Activated CD8-positive, alpha-beta T cell treated with anti-CD3 and anti-CD28 coated beads for 36 hours (primary cell): ENCODE measurements at regions not wholly inside any gene's neighbourhood (a gene's known extent, or its start where the extent isn't known, plus 50 kb on each side); places are given as distances from the start of the nearest gene placed in this dataset.

ENCODE experiments used
- ATAC-seq: fragments of 200-7000 bp; cut with Tn5 transposase; one replicate; pipeline ENCODE4 v1.10.0; 2021; ENCODE audit warnings: mild to moderate bottlenecking, moderate library complexity
- CTCF ChIA-PET: fragments of 350-600 bp; sonication (Branson Sonifier 250); formaldehyde crosslinking; loops from one replicate; lab custom pipeline; 2021; ENCODE audit warnings: antibody characterized with exemption; lab: Charles Lee
- POLR2A ChIA-PET: fragments of 350-600 bp; sonication (Branson Sonifier 250); formaldehyde crosslinking; loops from one replicate; lab custom pipeline; 2021; ENCODE audit warnings: antibody characterized with exemption; lab: Charles Lee
- DNase-seq: peaks from one replicate; pipeline ENCODE4 v3.0.0-alpha.2; 2020
- H3K27ac Mint-ChIP-seq: one replicate; pipeline ENCODE4 v1.8.0; 2021; ENCODE audit warnings: mild to moderate bottlenecking, mixed read lengths
- H3K27me3 Mint-ChIP-seq: one replicate; pipeline ENCODE4 v1.8.0; 2021; ENCODE audit warnings: mixed read lengths
- H3K36me3 Mint-ChIP-seq: one replicate; pipeline ENCODE4 v1.8.0; 2021; ENCODE audit warnings: low read depth, mixed read lengths
- H3K4me1 Mint-ChIP-seq: one replicate; pipeline ENCODE4 v1.8.0; 2021; ENCODE audit warnings: low read depth, mixed read lengths
- H3K4me3 Mint-ChIP-seq: one replicate; pipeline ENCODE4 v1.8.0; 2021; ENCODE audit warnings: mild to moderate bottlenecking, moderate library complexity, mixed read lengths
- H3K9me3 Mint-ChIP-seq: one replicate; pipeline ENCODE4 v1.8.0; 2021; ENCODE audit warnings: mixed read lengths
- intact Hi-C: fragments of 100-400 bp; cut with micrococcal nuclease; formaldehyde crosslinking; loops from one replicate; pipeline ENCODE4 v1.10.0; 2022
- TF ChIP-seq, protein P1 (sequence below): fragments of 200-600 bp; IDR thresholded peaks from one replicate; pipeline ENCODE4 v1.8.0; 2022; ENCODE audit warnings: antibody characterized with exemption, mild to moderate bottlenecking

- no peak for DNase-seq
- no peaks in the 10 kb centered on the region for H3K9me3 Mint-ChIP-seq
- ChIA-PET CTCF (no interaction called here), POLR2A (no interaction called here)
- no peaks in the 10 kb centered on the region for H3K4me1 Mint-ChIP-seq
- H3K27me3 Mint-ChIP-seq, result no peaks in the 10 kb centered on the region
- intact Hi-C loops, result no loop called here
- H3K4me3 Mint-ChIP-seq, result no peak overlapping the region
- TF ChIP-seq, protein P1, sequence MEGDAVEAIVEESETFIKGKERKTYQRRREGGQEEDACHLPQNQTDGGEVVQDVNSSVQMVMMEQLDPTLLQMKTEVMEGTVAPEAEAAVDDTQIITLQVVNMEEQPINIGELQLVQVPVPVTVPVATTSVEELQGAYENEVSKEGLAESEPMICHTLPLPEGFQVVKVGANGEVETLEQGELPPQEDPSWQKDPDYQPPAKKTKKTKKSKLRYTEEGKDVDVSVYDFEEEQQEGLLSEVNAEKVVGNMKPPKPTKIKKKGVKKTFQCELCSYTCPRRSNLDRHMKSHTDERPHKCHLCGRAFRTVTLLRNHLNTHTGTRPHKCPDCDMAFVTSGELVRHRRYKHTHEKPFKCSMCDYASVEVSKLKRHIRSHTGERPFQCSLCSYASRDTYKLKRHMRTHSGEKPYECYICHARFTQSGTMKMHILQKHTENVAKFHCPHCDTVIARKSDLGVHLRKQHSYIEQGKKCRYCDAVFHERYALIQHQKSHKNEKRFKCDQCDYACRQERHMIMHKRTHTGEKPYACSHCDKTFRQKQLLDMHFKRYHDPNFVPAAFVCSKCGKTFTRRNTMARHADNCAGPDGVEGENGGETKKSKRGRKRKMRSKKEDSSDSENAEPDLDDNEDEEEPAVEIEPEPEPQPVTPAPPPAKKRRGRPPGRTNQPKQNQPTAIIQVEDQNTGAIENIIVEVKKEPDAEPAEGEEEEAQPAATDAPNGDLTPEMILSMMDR, result no peak
- H3K36me3 Mint-ChIP-seq, result no peaks in the 10 kb centered on the region
- no peak overlapping the region for H3K27ac Mint-ChIP-seq
- ATAC-seq, result no peak
Measured at GRCh38 chr10:29962166-29962850, 97.1 kb downstream of the JCAD start.

GRCh38 chr10:29961351-29961750, 98.0 kb downstream of the JCAD start:
- DNase-seq (no peak), ATAC-seq (no peak)
- H3K4me1 Mint-ChIP-seq, result no peaks in the 10 kb centered on the region
- H3K36me3 Mint-ChIP-seq, result no peaks in the 10 kb centered on the region
- H3K27ac Mint-ChIP-seq, result no peak overlapping the region
- POLR2A ChIA-PET, result no interaction called here
- H3K9me3 Mint-ChIP-seq, result no peaks in the 10 kb centered on the region
- H3K4me3 Mint-ChIP-seq, result no peak overlapping the region
- no peaks in the 10 kb centered on the region for H3K27me3 Mint-ChIP-seq
- CTCF ChIA-PET, result no interaction called here
- TF ChIP-seq, protein P1, result no peak
- intact Hi-C loops, result no loop called here

- DNase-seq (no peak), ATAC-seq (no peak)
- no peaks in the 10 kb centered on the region for H3K9me3 Mint-ChIP-seq
- TF ChIP-seq, protein P1, result no peak
- POLR2A ChIA-PET, result no interaction called here
- intact Hi-C loops, result no loop called here
- CTCF ChIA-PET, result no interaction called here
- H3K27ac Mint-ChIP-seq, result no peak overlapping the region
- H3K4me3 Mint-ChIP-seq, result no peak overlapping the region
- no peaks in the 10 kb centered on the region for H3K36me3 Mint-ChIP-seq
- H3K4me1 Mint-ChIP-seq, result no peaks in the 10 kb centered on the region
- no peaks in the 10 kb centered on the region for H3K27me3 Mint-ChIP-seq
Measured at GRCh38 chr10:29960261-29960660, 99.1 kb downstream of the JCAD start.

DNA sequence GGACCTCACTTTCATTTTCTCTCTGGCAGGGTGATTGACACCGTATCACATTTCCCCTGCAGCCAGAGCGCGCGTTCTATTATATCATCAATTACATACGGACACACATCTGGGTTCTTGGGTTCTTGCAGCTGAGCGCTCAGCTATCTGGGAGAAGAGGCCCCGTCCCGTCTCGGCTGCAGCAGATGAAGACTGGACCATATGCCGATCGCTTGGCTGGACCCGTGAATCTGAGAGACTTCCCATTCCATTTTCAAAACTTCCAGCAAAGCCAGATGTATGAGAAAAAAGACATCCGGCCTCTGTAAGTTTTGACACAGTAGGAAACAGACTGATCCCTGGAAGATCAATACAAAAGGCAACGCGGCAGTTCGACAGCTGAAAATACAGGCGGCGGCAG, 99.8 kb downstream of the JCAD start:
- Mint-ChIP-seq H3K9me3 (no peaks in the 10 kb centered on the region), H3K4me1 (no peaks in the 10 kb centered on the region), H3K4me3 (no peak overlapping the region), H3K27me3 (no peaks in the 10 kb centered on the region), H3K27ac (no peak overlapping the region), H3K36me3 (no peaks in the 10 kb centered on the region)
- POLR2A ChIA-PET, result no interaction called here
- ATAC-seq (no peak), DNase-seq (no peak)
- intact Hi-C loops, result no loop called here
- TF ChIP-seq, protein P1, result no peak
- CTCF ChIA-PET, result no interaction called here

- Mint-ChIP-seq H3K4me1 (no peaks in the 10 kb centered on the region), H3K4me3 (no peak overlapping the region), H3K9me3 (no peaks in the 10 kb centered on the region), H3K27me3 (no peaks in the 10 kb centered on the region), H3K36me3 (no peaks in the 10 kb centered on the region), H3K27ac (no peak overlapping the region)
- intact Hi-C loops, result no loop called here
- no peak for ATAC-seq
- ChIA-PET CTCF (no interaction called here), POLR2A (no interaction called here)
- TF ChIP-seq, protein P1, result no peak
- no peak for DNase-seq
Measured at GRCh38 chr10:29958440-29958839, 100.9 kb downstream of the JCAD start.
